Renal cortex interstitium (tissue), 11 donors: ENCODE measurements at regions not wholly inside any gene's neighbourhood (a gene's known extent, or its start where the extent isn't known, plus 50 kb on each side); places are given as distances from the start of the nearest gene placed in this dataset.

ENCODE experiments used
- DNase-seq, 11 donors: peaks; one replicate each; pipeline ENCODE4 v3.0.0-alpha.2; 2013; ENCODE audit warnings: low read depth in 9 of 11, low spot score in 4 of 11; ENCODE audit errors: extremely low read depth in 1 of 11

- DNase-seq, result no peak
Measured at GRCh38 chr17:79369532-79369931, 241.3 kb downstream of the RBFOX3 start.

GRCh38 chr17:79369001-79369400 lies 241.8 kb downstream of the RBFOX3 start:
- no peak for DNase-seq

DNA sequence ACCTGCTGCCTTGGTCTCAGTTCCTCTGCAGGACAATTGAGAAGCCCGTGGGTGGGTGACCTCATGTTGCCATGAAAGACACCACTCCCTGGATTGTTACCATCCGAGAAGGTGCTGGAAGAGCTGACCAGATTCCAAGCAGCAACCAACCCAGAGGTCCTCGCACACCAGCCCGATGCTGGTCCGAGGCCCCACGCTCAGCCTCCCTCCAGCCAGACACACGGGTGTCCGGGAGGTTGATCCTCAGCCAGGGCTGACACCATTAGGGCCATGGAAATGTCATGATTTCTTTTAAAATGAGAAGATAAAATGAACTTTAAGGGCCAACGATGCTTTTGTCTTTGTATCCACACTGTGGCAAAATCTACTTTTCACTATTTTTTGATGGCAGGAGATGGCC lies 242.3 kb downstream of the RBFOX3 start:
- no peak for DNase-seq

- DNase-seq, result no peak
Measured at GRCh38 chr17:79366988-79367571, 243.8 kb downstream of the RBFOX3 start.

- DNase-seq, result peak in 3 of 11 donors; percentile 6 to 27 (median 9)
Measured at GRCh38 chr17:79365836-79366770, 244.7 kb downstream of the RBFOX3 start.

GRCh38 chr17:79365351-79365750 lies 245.5 kb downstream of the RBFOX3 start:
- no peak for DNase-seq

DNA sequence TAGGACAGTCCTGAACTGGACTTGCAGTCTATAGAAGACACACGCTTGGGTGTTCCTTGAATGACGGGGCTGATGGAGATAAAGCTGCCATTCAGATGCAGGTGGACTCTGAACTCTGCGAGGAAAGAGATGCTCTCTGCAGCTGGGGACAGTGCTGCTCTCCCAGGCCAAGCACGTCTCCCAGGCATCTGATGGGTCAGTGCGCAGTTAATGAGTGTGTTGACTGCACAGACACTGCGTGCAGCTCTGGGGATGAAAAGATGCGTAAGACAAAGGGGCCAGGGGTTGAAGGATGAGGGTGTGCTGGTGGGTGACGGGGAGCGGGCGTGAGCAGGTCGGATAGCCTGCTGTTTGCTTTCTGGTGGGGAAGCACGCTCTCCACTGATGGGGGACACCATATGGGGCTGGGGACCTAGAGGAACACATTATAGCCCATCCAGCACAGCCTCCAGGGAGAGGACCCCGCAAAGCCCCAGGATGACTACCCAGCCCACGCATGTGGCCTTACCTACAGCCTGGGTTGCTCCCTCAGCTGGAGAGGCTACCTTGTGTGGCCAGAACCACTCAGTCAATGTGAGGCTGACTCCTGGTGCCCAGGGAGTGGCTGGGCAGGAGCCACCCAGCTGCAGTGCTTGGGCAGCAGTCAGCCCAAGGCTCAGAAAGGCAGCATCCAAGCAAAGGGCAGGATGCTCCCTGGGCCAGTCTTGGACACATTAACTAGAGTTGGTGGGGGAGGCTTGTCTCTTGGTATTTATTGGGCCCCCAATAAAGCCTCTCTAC lies 246.3 kb downstream of the RBFOX3 start:
- no peak for DNase-seq

DNA sequence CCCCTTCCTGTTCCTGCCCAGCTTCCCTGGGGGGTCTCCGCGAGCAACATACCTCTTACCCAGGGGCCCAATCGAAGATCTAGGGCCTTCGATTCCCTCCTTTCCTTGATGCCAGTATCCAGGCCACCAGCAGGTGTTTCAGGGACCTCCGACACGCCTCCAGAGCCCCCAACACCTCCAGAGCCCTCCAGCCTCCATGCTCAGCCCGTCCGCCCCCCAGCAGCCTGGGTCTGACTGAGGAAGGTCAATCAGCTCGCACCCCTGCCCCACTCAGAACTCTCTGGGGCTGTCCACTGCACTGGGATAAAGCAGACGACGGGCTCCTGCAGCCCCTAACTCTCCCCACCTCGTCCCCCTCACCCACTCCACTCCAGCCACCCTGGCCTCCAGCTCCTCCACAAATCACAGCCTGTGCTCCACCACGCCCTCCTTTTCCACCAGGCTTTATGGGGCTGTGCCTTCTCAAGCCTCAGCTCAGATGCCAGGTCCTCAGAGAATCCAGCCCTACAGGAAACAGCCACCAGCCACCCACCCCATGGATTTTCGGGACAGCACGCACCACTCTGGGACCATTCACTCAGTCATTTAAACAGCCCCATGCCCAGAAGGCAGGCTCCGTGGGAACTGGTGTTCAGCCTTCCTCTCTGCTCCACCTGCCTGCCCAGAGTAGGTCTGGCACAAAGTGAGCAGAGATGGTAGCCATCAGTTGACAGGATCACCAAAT lies 247.1 kb downstream of the RBFOX3 start:
- DNase-seq, result no peak

DNA sequence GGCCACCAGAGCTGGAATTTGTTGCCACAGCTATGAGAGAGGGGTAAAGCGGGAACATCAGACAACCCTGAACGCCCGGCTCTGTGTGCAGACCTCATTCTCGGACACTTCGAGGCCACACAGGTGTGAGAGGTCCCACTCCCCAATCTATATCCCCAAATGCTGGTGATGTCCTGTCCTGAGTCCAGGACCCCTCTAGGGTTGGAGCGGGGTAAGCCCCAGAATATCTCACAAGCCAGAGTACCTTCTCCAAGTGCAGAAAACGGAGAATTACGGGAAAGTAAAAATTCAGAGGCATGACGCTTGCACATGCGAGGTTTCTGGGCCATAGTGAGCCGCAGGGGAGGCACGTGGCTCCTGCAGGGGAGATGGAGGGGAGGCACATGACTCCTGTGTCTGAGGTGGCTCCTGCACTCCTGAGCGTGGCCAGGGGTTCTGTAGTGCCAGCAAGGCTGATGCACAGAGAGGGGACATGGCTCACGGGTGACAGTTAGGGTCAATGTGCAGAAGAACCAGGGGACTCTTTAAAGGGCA lies 248.0 kb downstream of the RBFOX3 start:
- DNase-seq, result no peak

GRCh38 chr17:79361873-79362771 lies 248.7 kb downstream of the RBFOX3 start:
- no peak for DNase-seq

- no peak for DNase-seq
Measured at GRCh38 chr17:79361221-79361734, 249.6 kb downstream of the RBFOX3 start.

GRCh38 chr17:79360196-79360595 lies 250.7 kb downstream of the RBFOX3 start:
- no peak for DNase-seq

- DNase-seq, result no peak
Measured at GRCh38 chr17:79356839-79357447, 253.9 kb downstream of the RBFOX3 start.

DNA sequence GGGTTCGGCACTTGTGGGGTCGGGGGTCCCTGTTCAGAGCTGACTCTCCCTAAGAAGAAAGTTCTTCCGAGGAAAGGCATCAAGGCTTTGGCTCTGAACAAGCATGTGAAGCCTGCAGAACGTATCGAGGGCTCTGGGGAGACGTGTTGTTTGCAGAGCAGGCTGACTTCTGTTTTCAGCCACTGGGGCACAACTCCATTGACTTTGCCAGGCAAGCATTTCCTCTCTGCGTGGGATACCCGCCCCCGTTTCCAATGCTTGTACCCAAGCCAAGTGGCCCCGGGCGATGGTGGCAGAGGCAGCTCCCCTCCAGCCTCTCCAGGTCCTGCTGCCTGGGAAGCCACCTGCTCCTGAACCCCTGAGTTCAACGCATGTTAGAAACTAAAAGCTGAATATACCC lies 255.7 kb downstream of the RBFOX3 start:
- DNase-seq, result no peak

GRCh38 chr17:79354173-79354820 lies 256.6 kb downstream of the RBFOX3 start:
- DNase-seq, result no peak

DNA sequence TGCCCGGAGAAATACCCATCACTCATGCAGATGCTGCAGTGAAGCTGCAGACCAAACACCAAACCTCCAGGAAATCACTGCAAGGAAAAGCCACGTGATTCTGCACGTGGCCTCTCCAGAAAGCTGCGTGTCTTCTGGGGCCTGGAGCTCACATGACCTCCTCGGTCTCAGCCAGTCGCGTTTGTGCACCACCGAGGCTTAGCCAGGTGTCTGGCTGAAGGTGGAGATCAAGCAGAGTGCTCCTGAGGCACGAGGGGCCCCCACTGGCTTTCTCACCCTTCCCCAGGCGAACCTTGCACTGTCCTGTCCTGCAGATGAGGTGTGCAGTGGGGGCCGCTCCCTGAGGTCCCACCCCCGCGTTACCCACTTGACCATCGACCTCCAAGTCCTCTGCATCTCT lies 257.3 kb downstream of the RBFOX3 start:
- no peak for DNase-seq

- no peak for DNase-seq
Measured at GRCh38 chr17:79353016-79353415, 257.8 kb downstream of the RBFOX3 start.
